Mucosa of rectum (tissue), 2 donors: ENCODE measurements at regions not wholly inside any gene's neighbourhood (a gene's known extent, or its start where the extent isn't known, plus 50 kb on each side); places are given as distances from the start of the nearest gene placed in this dataset.

Experiments
- H3K27ac ChIP-seq, 2 donors: one replicate each; pipeline ENCODE4 v1.7.0; 2013; ENCODE audit warnings: inconsistent platforms in 2 of 2, low read depth in 2 of 2, low read length in 2 of 2
- H3K27me3 ChIP-seq, 2 donors: one replicate each; pipeline ENCODE4 v1.7.0; 2013; ENCODE audit warnings: low read length in 2 of 2; ENCODE audit not compliant: control insufficient read depth in 2 of 2, insufficient read depth in 2 of 2
- H3K36me3 ChIP-seq, 2 donors: one replicate each; pipeline ENCODE4 v1.7.0; 2013; ENCODE audit warnings: low read length in 2 of 2; ENCODE audit not compliant: control insufficient read depth in 2 of 2, insufficient read depth in 2 of 2
- H3K4me1 ChIP-seq, 2 donors: one replicate each; pipeline ENCODE4 v1.7.0; 2013; ENCODE audit warnings: low read length in 2 of 2, mild to moderate bottlenecking in 1 of 2; ENCODE audit not compliant: control insufficient read depth in 2 of 2, insufficient read depth in 2 of 2
- H3K4me3 ChIP-seq, 2 donors: one replicate each; pipeline ENCODE4 v1.7.0; 2013; ENCODE audit warnings: low read length in 2 of 2
- H3K9ac ChIP-seq, 2 donors: one replicate each; pipeline ENCODE4 v1.7.0; 2013; ENCODE audit warnings: low read length in 2 of 2, low read depth in 1 of 2, mild to moderate bottlenecking in 1 of 2
- H3K9me3 ChIP-seq, 2 donors: one replicate each; pipeline ENCODE4 v1.7.0; 2013; ENCODE audit warnings: low read length in 2 of 2; ENCODE audit not compliant: control insufficient read depth in 2 of 2
- donor health status: healthy.
- donor health status: Normal muscosa, but diverticular disease.

GRCh38 chr19:27770095-27770494 lies 1442.9 kb downstream of the UQCRFS1 start:
- Histone ChIP-seq H3K9me3 (peaks cover 11 to 13% of the 10 kb centered on the region in 2 donors), H3K4me1 (no peaks in the 10 kb centered on the region), H3K27me3 (no peaks in the 10 kb centered on the region)

GRCh38 chr19:27767234-27767633 lies 1445.7 kb downstream of the UQCRFS1 start:
- Histone ChIP-seq H3K9me3 (peaks cover 0 to 7% of the 10 kb centered on the region in 2 donors), H3K9ac (no peak overlapping the region), H3K27ac (no peak overlapping the region), H3K4me3 (no peak overlapping the region), H3K36me3 (no peaks in the 10 kb centered on the region), H3K27me3 (no peaks in the 10 kb centered on the region), H3K4me1 (no peaks in the 10 kb centered on the region)

More at GRCh38 chr19:27770095-27770494, 1442.9 kb downstream of the UQCRFS1 start:
- no peak overlapping the region for H3K4me3 ChIP-seq
- H3K36me3 ChIP-seq = peaks cover 0 to 3% of the 10 kb centered on the region in 2 donors
- H3K27ac ChIP-seq = no peak overlapping the region
- no peak overlapping the region for H3K9ac ChIP-seq

DNA sequence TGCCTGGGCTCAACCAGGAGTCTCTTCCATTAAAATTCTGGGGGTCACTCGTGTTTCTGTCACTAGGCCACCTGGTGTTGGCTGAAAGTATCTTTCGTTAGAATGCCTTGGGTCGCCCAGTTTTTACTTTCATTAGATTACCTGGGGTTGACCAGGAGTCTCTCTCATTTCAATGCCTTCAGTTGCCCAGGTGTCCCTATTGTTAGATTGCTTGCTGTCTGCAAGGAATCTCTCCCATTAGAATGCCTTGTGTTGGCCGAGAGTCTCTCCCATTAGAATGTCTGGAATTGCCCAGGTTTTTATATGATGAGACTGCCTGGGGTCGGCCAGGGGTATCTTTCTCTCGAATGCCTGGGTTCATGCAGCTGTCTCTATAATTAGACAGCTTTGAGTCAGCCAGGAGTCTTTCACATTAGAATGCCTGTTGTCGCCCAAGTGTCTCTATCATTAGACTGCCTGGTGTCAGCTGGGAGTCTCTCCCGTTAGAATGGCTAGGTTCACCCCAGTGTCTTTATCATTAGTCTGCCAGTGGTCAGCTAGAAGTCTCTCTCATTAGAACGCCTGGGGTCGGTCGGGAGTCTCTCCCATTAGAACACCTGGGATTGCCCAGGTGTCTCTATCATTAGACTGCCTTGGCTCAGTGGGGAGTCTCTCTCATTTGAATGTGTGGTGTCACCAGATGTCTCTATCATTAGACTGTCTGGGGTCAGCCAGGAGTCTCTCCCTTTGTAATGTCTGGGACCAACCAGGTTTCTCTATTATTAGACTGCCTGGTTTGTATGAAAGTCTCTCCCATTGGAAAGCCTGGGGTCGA lies 1446.8 kb downstream of the UQCRFS1 start:
- Histone ChIP-seq H3K36me3 (no peaks in the 10 kb centered on the region), H3K4me3 (no peak overlapping the region), H3K9ac (no peak overlapping the region), H3K27me3 (no peaks in the 10 kb centered on the region), H3K4me1 (no peaks in the 10 kb centered on the region), H3K9me3 (peaks cover 0 to 4% of the 10 kb centered on the region in 2 donors), H3K27ac (no peak overlapping the region)

GRCh38 chr19:27765397-27765796 lies 1447.6 kb downstream of the UQCRFS1 start:
- Histone ChIP-seq H3K27me3 (no peaks in the 10 kb centered on the region), H3K9me3 (peaks cover 0 to 2% of the 10 kb centered on the region in 2 donors), H3K36me3 (no peaks in the 10 kb centered on the region), H3K4me3 (no peak overlapping the region), H3K4me1 (no peaks in the 10 kb centered on the region), H3K27ac (no peak overlapping the region), H3K9ac (no peak overlapping the region)

- Histone ChIP-seq H3K4me1 (no peaks in the 10 kb centered on the region), H3K9ac (no peak overlapping the region), H3K27ac (no peak overlapping the region), H3K4me3 (no peak overlapping the region), H3K9me3 (peaks cover 0 to 2% of the 10 kb centered on the region in 2 donors), H3K36me3 (no peaks in the 10 kb centered on the region), H3K27me3 (no peaks in the 10 kb centered on the region)
Measured at GRCh38 chr19:27764186-27764804, 1448.7 kb downstream of the UQCRFS1 start.

GRCh38 chr19:27762933-27763332 lies 1450.0 kb downstream of the UQCRFS1 start:
- peaks cover 2 to 4% of the 10 kb centered on the region in 2 donors for H3K9me3 ChIP-seq
- H3K4me1 ChIP-seq = no peaks in the 10 kb centered on the region
- no peak overlapping the region for H3K4me3 ChIP-seq
- no peak overlapping the region for H3K27ac ChIP-seq
- no peak overlapping the region for H3K9ac ChIP-seq
- H3K27me3 ChIP-seq = no peaks in the 10 kb centered on the region
- no peaks in the 10 kb centered on the region for H3K36me3 ChIP-seq

GRCh38 chr19:27759896-27760295 lies 1453.1 kb downstream of the UQCRFS1 start:
- Histone ChIP-seq H3K9ac (no peak overlapping the region), H3K9me3 (peaks cover 0 to 4% of the 10 kb centered on the region in 2 donors), H3K4me1 (no peaks in the 10 kb centered on the region), H3K27me3 (no peaks in the 10 kb centered on the region), H3K4me3 (no peak overlapping the region), H3K27ac (no peak overlapping the region), H3K36me3 (no peaks in the 10 kb centered on the region)

DNA sequence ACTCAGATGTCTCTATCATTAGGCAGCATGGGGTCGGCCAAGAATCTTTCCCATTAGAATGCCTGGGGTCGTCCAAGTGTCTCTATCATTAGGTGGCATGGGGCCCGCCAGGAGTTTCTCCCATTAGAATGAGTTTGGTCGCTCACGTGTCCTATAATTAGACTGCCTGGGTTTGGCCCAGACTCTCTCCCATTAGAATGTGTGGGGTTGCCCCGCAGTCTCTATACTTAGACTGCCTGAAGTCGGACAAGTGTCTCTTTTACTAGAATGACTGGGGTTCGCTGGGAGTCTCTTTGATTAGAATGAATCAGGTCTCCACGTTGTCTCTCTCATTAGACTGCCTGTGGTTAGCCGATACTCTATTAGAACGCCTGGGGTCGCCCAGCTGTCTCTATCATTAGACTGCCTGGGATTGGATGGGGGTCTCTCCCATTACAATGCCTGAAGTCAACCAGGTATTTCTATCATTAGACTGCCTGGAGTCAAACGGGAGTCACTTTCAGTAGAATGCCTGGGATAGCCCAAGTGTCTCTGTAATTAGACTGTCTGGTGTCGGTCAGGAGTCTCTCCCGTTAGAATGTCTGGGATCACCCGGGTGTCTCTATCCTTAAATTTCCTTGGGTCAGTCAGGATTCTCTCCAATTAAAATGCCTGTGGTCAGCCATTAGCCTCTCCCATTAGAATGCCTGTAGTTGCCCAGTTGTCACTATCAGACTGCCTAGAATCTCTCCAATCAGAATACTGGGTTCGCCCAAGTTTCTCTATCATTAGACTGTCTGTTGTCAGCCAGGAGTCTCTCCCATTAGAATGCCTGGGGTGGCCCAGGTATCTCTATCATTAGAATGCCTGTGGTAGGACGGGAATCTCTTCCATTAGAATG lies 1454.1 kb downstream of the UQCRFS1 start:
- Histone ChIP-seq H3K4me1 (no peaks in the 10 kb centered on the region), H3K27ac (no peak overlapping the region), H3K27me3 (no peaks in the 10 kb centered on the region), H3K9ac (no peak overlapping the region), H3K9me3 (peaks cover 0 to 4% of the 10 kb centered on the region in 2 donors), H3K4me3 (no peak overlapping the region), H3K36me3 (no peaks in the 10 kb centered on the region)

DNA sequence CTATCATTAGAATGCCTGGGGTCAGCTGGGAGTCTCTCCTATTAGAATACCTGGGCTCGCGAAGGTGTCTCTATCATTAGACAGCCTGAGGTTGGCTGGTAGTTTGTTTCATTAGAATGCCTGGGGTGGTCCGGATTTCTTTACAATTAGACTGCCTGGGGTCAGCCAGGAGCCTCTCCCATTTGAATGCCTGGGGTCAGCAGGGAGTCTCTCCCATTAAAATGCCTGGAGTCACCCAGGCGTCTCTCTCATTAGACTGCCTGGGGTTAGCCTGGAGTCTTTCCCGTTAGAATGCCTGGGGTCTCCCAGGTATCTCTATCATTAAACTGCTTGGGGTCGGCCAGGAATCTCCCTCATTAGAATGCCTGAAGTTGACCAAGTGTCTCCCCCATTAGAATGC lies 1458.3 kb downstream of the UQCRFS1 start:
- H3K9me3 ChIP-seq = peaks cover 0 to 4% of the 10 kb centered on the region in 2 donors
- H3K4me1 ChIP-seq = no peaks in the 10 kb centered on the region
- H3K36me3 ChIP-seq = no peaks in the 10 kb centered on the region
- no peaks in the 10 kb centered on the region for H3K27me3 ChIP-seq
- no peak overlapping the region for H3K27ac ChIP-seq
- no peak overlapping the region for H3K9ac ChIP-seq
- H3K4me3 ChIP-seq = no peak overlapping the region

DNA sequence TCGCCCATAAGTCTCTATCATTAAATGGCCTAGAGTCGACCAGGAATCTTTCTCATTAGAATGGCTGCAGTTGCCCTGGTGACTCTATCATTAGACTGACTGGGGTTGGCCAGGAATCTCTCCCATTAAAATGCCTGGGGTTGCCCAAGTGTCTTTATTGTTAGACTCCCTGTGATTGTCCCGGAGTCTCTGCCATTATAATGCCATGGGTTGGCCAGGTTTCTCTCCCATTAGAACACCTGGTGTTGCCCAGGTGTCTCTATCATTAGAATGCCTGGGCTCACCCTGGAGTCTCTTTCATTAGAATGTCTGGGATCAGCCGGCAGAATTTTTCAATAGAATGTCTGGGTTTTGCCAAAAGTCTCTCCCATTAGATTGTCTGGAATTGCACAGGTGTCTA lies 1459.3 kb downstream of the UQCRFS1 start:
- no peak overlapping the region for H3K27ac ChIP-seq
- H3K9ac ChIP-seq = no peak overlapping the region
- peaks cover 0 to under 1% of the 10 kb centered on the region in 2 donors for H3K9me3 ChIP-seq
- H3K4me1 ChIP-seq = no peaks in the 10 kb centered on the region
- no peaks in the 10 kb centered on the region for H3K36me3 ChIP-seq
- H3K27me3 ChIP-seq = no peaks in the 10 kb centered on the region
- H3K4me3 ChIP-seq = no peak overlapping the region
